Activated CD4-positive, alpha-beta T cell treated with anti-CD3 and anti-CD28 coated beads, Interleukin-2, amount 10 ng/mL, durations not matched to agents 7 days and 5 days (primary cell): ENCODE measurements at regions not wholly inside any gene's neighbourhood (a gene's known extent, or its start where the extent isn't known, plus 50 kb on each side); places are given as distances from the start of the nearest gene placed in this dataset.

Experiments
- CTCF ChIA-PET: fragments of 350-600 bp; sonication (Branson Sonifier 250); formaldehyde crosslinking; loops from one replicate; lab custom pipeline; 2021; ENCODE audit warnings: antibody characterized with exemption; lab: Charles Lee
- POLR2A ChIA-PET: fragments of 350-600 bp; sonication (Branson Sonifier 250); formaldehyde crosslinking; loops from one replicate; lab custom pipeline; 2021; ENCODE audit warnings: antibody characterized with exemption; lab: Charles Lee
- DNase-seq: peaks from one replicate; pipeline ENCODE4 v3.0.0-alpha.2; 2020
- H3K27ac Mint-ChIP-seq: one replicate; pipeline ENCODE4 v1.8.0; 2021; ENCODE audit warnings: mild to moderate bottlenecking, moderate library complexity, mixed read lengths
- H3K27me3 Mint-ChIP-seq: one replicate; pipeline ENCODE4 v1.8.0; 2021; ENCODE audit warnings: mixed read lengths
- H3K36me3 Mint-ChIP-seq: one replicate; pipeline ENCODE4 v1.8.0; 2021; ENCODE audit warnings: low read depth, mixed read lengths
- H3K4me1 Mint-ChIP-seq: one replicate; pipeline ENCODE4 v1.8.0; 2021; ENCODE audit warnings: mixed read lengths
- H3K4me3 Mint-ChIP-seq: one replicate; pipeline ENCODE4 v1.8.0; 2021; ENCODE audit warnings: mild to moderate bottlenecking, moderate library complexity, mixed read lengths
- H3K9me3 Mint-ChIP-seq: one replicate; pipeline ENCODE4 v1.8.0; 2021; ENCODE audit warnings: mixed read lengths

DNA sequence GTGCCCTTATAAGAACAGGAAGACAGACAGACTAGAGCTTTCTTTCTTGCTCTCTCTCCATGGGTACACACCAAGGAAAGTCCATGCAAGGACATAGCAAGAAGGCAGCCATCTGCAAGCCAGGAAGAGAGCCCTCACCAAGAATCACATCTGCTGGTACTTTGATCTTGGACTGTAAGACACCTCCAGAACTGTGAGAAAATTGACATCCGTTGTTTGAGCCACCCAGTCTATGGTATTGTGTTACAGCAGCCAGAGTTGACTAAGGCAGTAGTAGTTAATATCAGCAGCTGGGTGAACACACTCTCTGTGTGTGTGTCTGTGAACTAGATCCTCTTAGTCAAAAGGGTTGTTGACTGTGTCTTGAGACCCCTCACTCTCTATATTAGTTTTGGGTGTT is 53.8 kb upstream of the PPP2R5A start:
- Mint-ChIP-seq H3K36me3 (no peaks in the 10 kb centered on the region), H3K27ac (peak overlapping the region; percentile 33), H3K9me3 (no peaks in the 10 kb centered on the region), H3K27me3 (no peaks in the 10 kb centered on the region), H3K4me1 (peaks cover 28% of the 10 kb centered on the region), H3K4me3 (no peak overlapping the region)
- DNase-seq = no peak
- ChIA-PET CTCF (interaction anchor here (0.6 to 2.0 kb wide), 3 partner anchors 12 to 399 kb away, joined by 3 to 7 read pairs (median 4); partner anchors contain the start of genes DTL and INTS7), POLR2A (no interaction called here)

DNA sequence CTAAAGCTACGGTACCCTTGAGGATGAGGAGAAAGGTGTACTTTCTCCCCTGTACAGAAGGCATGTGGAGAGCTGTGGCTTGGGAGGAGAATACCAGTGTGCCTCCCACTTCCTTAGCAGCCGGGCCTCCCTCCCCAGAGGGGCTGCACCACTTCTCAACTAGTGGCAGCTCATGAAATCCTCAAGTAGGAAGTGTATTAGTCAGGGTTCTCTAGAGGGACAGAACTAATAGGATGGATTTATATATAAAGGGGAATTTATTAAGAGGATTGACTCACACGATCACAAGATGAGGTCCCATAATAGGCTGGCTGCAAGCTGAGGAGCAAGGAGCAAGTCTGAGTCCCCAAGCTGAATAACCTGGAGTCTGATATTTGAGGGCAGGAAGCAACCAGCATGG is 53.1 kb upstream of the PPP2R5A start:
- H3K9me3 Mint-ChIP-seq = no peaks in the 10 kb centered on the region
- POLR2A ChIA-PET = no interaction called here
- no peak for DNase-seq
- H3K27me3 Mint-ChIP-seq = no peaks in the 10 kb centered on the region
- H3K4me3 Mint-ChIP-seq = no peak overlapping the region
- H3K4me1 Mint-ChIP-seq = peaks cover 25% of the 10 kb centered on the region
- no peak overlapping the region for H3K27ac Mint-ChIP-seq
- CTCF ChIA-PET = interaction anchor here (0.9 to 3.2 kb wide), 3 partner anchors 11 to 196 kb away, joined by 3 to 9 read pairs (median 7); partner anchors contain the start of genes DTL and INTS7
- H3K36me3 Mint-ChIP-seq = no peaks in the 10 kb centered on the region

DNA sequence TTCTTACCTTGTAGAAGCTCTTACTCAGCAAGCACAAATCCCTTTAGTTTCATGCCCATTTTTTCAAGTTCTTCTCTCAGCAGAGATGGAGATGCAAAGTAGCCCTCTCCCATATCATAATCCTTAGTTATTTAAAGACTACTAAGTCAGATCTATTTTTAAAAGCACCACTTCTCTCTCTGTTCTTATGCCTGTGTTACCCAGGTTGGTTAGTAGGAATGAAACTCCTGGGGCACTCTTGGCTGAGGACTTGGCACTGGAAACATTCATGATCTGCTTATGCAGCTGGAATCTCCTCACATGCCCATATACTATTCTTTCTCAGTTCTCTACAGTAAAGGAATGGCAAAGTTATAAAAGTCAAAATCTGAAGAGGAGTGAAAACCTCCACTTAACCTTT is 51.9 kb upstream of the PPP2R5A start:
- Mint-ChIP-seq H3K9me3 (no peaks in the 10 kb centered on the region), H3K4me3 (no peak overlapping the region)

GRCh38 chr1:212234431-212235395 is 50.5 kb upstream of the PPP2R5A start:
- no peaks in the 10 kb centered on the region for H3K9me3 Mint-ChIP-seq
- CTCF ChIA-PET = interaction anchor here (0.6 to 3.2 kb wide), 6 partner anchors 10 to 164 kb away, joined by 3 to 10 read pairs (median 4); no protein-coding TSS in a partner anchor
- no peaks in the 10 kb centered on the region for H3K27me3 Mint-ChIP-seq
- peaks cover 26% of the 10 kb centered on the region for H3K4me1 Mint-ChIP-seq
- DNase-seq = no peak
- no peak overlapping the region for H3K27ac Mint-ChIP-seq
- POLR2A ChIA-PET = no interaction called here
- no peak overlapping the region for H3K4me3 Mint-ChIP-seq
- H3K36me3 Mint-ChIP-seq = no peaks in the 10 kb centered on the region

More for the DNA sequence above, 51.9 kb upstream of the PPP2R5A start:
- DNase-seq = no peak
- Mint-ChIP-seq H3K27me3 (no peaks in the 10 kb centered on the region), H3K27ac (no peak overlapping the region), H3K36me3 (no peaks in the 10 kb centered on the region), H3K4me1 (peaks cover 26% of the 10 kb centered on the region)
- POLR2A ChIA-PET = no interaction called here
- CTCF ChIA-PET = interaction anchor here (1.4 to 3.2 kb wide), 2 partner anchors 14 to 23 kb away, joined by 4 to 9 read pairs; no protein-coding TSS in a partner anchor
